GM12891 (cell line): ENCODE measurements at regions not wholly inside any gene's neighbourhood (a gene's known extent, or its start where the extent isn't known, plus 50 kb on each side); places are given as distances from the start of the nearest gene placed in this dataset.

ENCODE experiments used
- PAX5 ChIP-seq: IDR thresholded peaks from 2 replicates; pipeline ENCODE4 v1.6.1; 2011; ENCODE audit warnings: low read length, moderate library complexity, mild to moderate bottlenecking; ENCODE audit not compliant: insufficient read depth, severe bottlenecking
- POLR2A ChIP-seq: IDR thresholded peaks from 2 replicates; pipeline ENCODE4 v1.6.1; 2011; ENCODE audit warnings: low read depth, low read length, control low read depth
- POLR2AphosphoS5 ChIP-seq: IDR thresholded peaks from 2 replicates; pipeline ENCODE4 v1.6.1; 2011; ENCODE audit warnings: low read depth, low read length, control low read depth
- SPI1 ChIP-seq: IDR thresholded peaks from 2 replicates; pipeline ENCODE4 v1.6.1; 2011; ENCODE audit warnings: low read depth, low read length, control low read depth
- TAF1 ChIP-seq: IDR thresholded peaks from 2 replicates; pipeline ENCODE4 v1.6.1; 2011; ENCODE audit warnings: low read depth, low read length, control low read depth

- TF ChIP-seq POLR2AphosphoS5, result no peak
- no peak for TF ChIP-seq POLR2A
- no peak for TF ChIP-seq SPI1
- no peak for TF ChIP-seq TAF1
- TF ChIP-seq PAX5, result no peak
Measured at GRCh38 chr4:128707864-128708263, 101.6 kb upstream of the JADE1 start.
